Urinary bladder (tissue), 3 donors: ENCODE measurements at regions not wholly inside any gene's neighbourhood (a gene's known extent, or its start where the extent isn't known, plus 50 kb on each side); places are given as distances from the start of the nearest gene placed in this dataset.

ENCODE experiments used
- DNase-seq: peaks from one replicate; pipeline ENCODE4 v3.0.0-alpha.2; 2015; ENCODE audit errors: extremely low spot score
- H3K27ac ChIP-seq: one replicate; pipeline ENCODE4 v1.5.1; 2013; ENCODE audit warnings: low read depth, mild to moderate bottlenecking, moderate library complexity
- H3K36me3 ChIP-seq: one replicate; pipeline ENCODE4 v1.6.1; 2013; ENCODE audit warnings: mild to moderate bottlenecking, moderate library complexity; ENCODE audit not compliant: insufficient read depth
- H3K4me1 ChIP-seq: one replicate; pipeline ENCODE4 v1.6.1; 2013; ENCODE audit warnings: mild to moderate bottlenecking, moderate library complexity; ENCODE audit not compliant: insufficient read depth
- H3K4me3 ChIP-seq: one replicate; pipeline ENCODE4 v1.5.1; 2013; ENCODE audit warnings: low read depth, low read length
- WGBS: extraction: QIAGEN DNeasy Blood & Tissue Kit; methylation state at CpG from one replicate; pipeline ENCODE4 v1.1.7; 2013; 5-methylcytosine and 5-hydroxymethylcytosine counted together
- donor health status: healthy with polysubstance abuse.
- donor health status: healthy.

GRCh38 chr1:25033828-25034705 is 104.0 kb upstream of the RUNX3 start:
- no peak overlapping the region for H3K27ac ChIP-seq
- no peaks in the 10 kb centered on the region for H3K4me1 ChIP-seq
- H3K4me3 ChIP-seq = no peak overlapping the region
- WGBS = 73% methylated on average over 28 of the region's 28 CpGs
- no peak for DNase-seq
- no peaks in the 10 kb centered on the region for H3K36me3 ChIP-seq

- Histone ChIP-seq H3K36me3 (no peaks in the 10 kb centered on the region), H3K27ac (no peak overlapping the region), H3K4me3 (no peak overlapping the region), H3K4me1 (no peaks in the 10 kb centered on the region)
- 87% methylated on average over 12 of the region's 12 CpGs for WGBS
- no peak for DNase-seq
Measured at GRCh38 chr1:25033030-25033827, 103.2 kb upstream of the RUNX3 start.

- DNase-seq = no peak
- H3K36me3 ChIP-seq = no peaks in the 10 kb centered on the region
- WGBS = 35% methylated on average over 21 of the region's 21 CpGs
Measured at GRCh38 chr1:25031966-25032667, 102.0 kb upstream of the RUNX3 start.

GRCh38 chr1:25031601-25031965 is 101.5 kb upstream of the RUNX3 start:
- no peak for DNase-seq
- WGBS = 50% methylated on average over 8 of the region's 8 CpGs
- H3K4me3 ChIP-seq = no peak overlapping the region
- H3K4me1 ChIP-seq = no peaks in the 10 kb centered on the region
- H3K36me3 ChIP-seq = no peaks in the 10 kb centered on the region
- H3K27ac ChIP-seq = no peak overlapping the region

More at GRCh38 chr1:25031966-25032667, 102.0 kb upstream of the RUNX3 start:
- no peak overlapping the region for H3K4me3 ChIP-seq
- H3K4me1 ChIP-seq = no peaks in the 10 kb centered on the region
- H3K27ac ChIP-seq = no peak overlapping the region

GRCh38 chr1:25030674-25031589 is 100.9 kb upstream of the RUNX3 start:
- Histone ChIP-seq H3K27ac (no peak overlapping the region), H3K4me1 (no peaks in the 10 kb centered on the region), H3K36me3 (no peaks in the 10 kb centered on the region), H3K4me3 (no peak overlapping the region)
- DNase-seq = no peak
- WGBS = 72% methylated on average over 6 of the region's 6 CpGs

GRCh38 chr1:25030012-25030411 is 99.9 kb upstream of the RUNX3 start:
- DNase-seq = no peak
- H3K27ac ChIP-seq = no peak overlapping the region
- no peak overlapping the region for H3K4me3 ChIP-seq
- no peaks in the 10 kb centered on the region for H3K36me3 ChIP-seq
- 97% methylated on average over 2 of the region's 2 CpGs for WGBS
- no peaks in the 10 kb centered on the region for H3K4me1 ChIP-seq

- no peak for DNase-seq
- no peak overlapping the region for H3K4me3 ChIP-seq
- H3K36me3 ChIP-seq = no peaks in the 10 kb centered on the region
- WGBS = 69% methylated on average over 23 of the region's 23 CpGs
- H3K27ac ChIP-seq = no peak overlapping the region
- no peaks in the 10 kb centered on the region for H3K4me1 ChIP-seq
Measured at GRCh38 chr1:25028907-25029599, 99.0 kb upstream of the RUNX3 start.

GRCh38 chr1:25028587-25028906 is 98.5 kb upstream of the RUNX3 start:
- WGBS = 85% methylated on average over 12 of the region's 12 CpGs
- no peaks in the 10 kb centered on the region for H3K4me1 ChIP-seq
- H3K27ac ChIP-seq = no peak overlapping the region
- no peak for DNase-seq
- H3K36me3 ChIP-seq = no peaks in the 10 kb centered on the region
- no peak overlapping the region for H3K4me3 ChIP-seq

- H3K27ac ChIP-seq = no peak overlapping the region
- no peak overlapping the region for H3K4me3 ChIP-seq
- H3K36me3 ChIP-seq = no peaks in the 10 kb centered on the region
- no peaks in the 10 kb centered on the region for H3K4me1 ChIP-seq
- 86% methylated on average over 13 of the region's 13 CpGs for WGBS
- no peak for DNase-seq
Measured at GRCh38 chr1:25027822-25028586, 97.9 kb upstream of the RUNX3 start.

- 57% methylated on average over 12 of the region's 12 CpGs for WGBS
Measured at GRCh38 chr1:25026730-25027450, 96.8 kb upstream of the RUNX3 start.

GRCh38 chr1:25026304-25026703 is 96.2 kb upstream of the RUNX3 start:
- WGBS = 86% methylated on average over 4 of the region's 4 CpGs
- Histone ChIP-seq H3K27ac (no peak overlapping the region), H3K4me1 (no peaks in the 10 kb centered on the region), H3K4me3 (no peak overlapping the region), H3K36me3 (no peaks in the 10 kb centered on the region)
- no peak for DNase-seq

More at GRCh38 chr1:25026730-25027450, 96.8 kb upstream of the RUNX3 start:
- Histone ChIP-seq H3K4me3 (no peak overlapping the region), H3K4me1 (no peaks in the 10 kb centered on the region), H3K36me3 (no peaks in the 10 kb centered on the region), H3K27ac (no peak overlapping the region)
- DNase-seq = no peak
